ENCODE measurements at regions not wholly inside any gene's neighbourhood (a gene's known extent, or its start where the extent isn't known, plus 50 kb on each side); places are given as distances from the start of the nearest gene placed in this dataset.

GRCh38 chrX:116872931-116873330 lies 410.2 kb upstream of the CT83 start:
- Histone ChIP-seq H3K4me2 (ENCODE audit: low read length) (no peak overlapping the region), H3K79me1 (ENCODE audit: low read length) (no peaks in the 10 kb centered on the region), H3K56ac (ENCODE audit: low read length) (no peak overlapping the region), H3K27me3 (ENCODE audit: insufficient read depth, low read length, poor library complexity) (no peaks in the 10 kb centered on the region), H2BK15ac (replicated peaks; ENCODE audit: low read depth) (no peak overlapping the region), H4K5ac (ENCODE audit: low read length) (no peak overlapping the region), H4K8ac (ENCODE audit: low read depth, low read length) (no peak overlapping the region), H3K27ac (ENCODE audit: low read depth, low read length) (no peak overlapping the region), H3K4ac (ENCODE audit: low read depth, low read length) (no peak overlapping the region), H2BK5ac (ENCODE audit: low read length) (no peak overlapping the region), H3K36me3 (ENCODE audit: control insufficient read depth, insufficient read depth, low read length) (no peaks in the 10 kb centered on the region), H3K23ac (ENCODE audit: low read length) (no peak overlapping the region), H3K4me3 (ENCODE audit: low read length) (no peak overlapping the region), H2AK5ac (ENCODE audit: low read length) (no peak overlapping the region), H3K4me1 (ENCODE audit: control insufficient read depth, low read depth, low read length) (no peaks in the 10 kb centered on the region), H3K79me2 (ENCODE audit: control insufficient read depth, insufficient read depth, low read length) (no peaks in the 10 kb centered on the region), H3K18ac (ENCODE audit: low read length) (no peak overlapping the region), H3K9ac (ENCODE audit: low read length) (no peak overlapping the region), H2BK120ac (ENCODE audit: low read depth, low read length) (no peak overlapping the region)
- no CpG with 5 or more reads among the region's 1 CpG for WGBS (ENCODE audit: extremely low coverage, insufficient coverage, low lambda C conversion rate)
- DNase-seq, result no peak

DNA sequence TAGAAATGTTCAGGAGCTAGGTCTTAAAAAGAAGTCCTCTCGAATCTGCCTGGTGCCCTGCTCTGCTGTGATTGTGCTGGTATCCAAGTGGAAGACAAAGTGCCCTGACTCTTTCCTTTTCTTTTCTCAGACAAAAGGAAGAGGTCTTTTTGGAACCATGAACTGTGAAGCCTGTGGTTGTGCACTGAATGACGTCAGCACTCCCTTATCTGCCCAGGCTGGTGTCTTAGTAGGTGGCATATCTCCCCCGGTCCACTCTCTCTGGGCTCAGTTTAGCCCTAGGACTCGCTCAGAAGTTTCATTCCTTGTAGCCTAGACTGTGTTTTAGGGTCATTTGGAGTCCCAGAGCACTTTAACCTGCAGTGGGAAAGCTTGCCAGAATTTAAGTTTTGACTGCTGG lies 400.3 kb upstream of the CT83 start:
- Histone ChIP-seq H4K8ac (ENCODE audit: low read depth, low read length) (no peak overlapping the region), H2BK5ac (ENCODE audit: low read length) (no peak overlapping the region)
- WGBS (ENCODE audit: extremely low coverage, insufficient coverage, low lambda C conversion rate), result no CpG with 5 or more reads among the region's 4 CpGs

GRCh38 chrX:116862340-116862739 lies 399.6 kb upstream of the CT83 start:
- no peaks in the 10 kb centered on the region for H3K4me1 ChIP-seq (ENCODE audit: control insufficient read depth, low read depth, low read length)
- no peaks in the 10 kb centered on the region for H3K79me1 ChIP-seq (ENCODE audit: low read length)
- H3K9ac ChIP-seq (ENCODE audit: low read length), result no peak overlapping the region
- H3K4me3 ChIP-seq (ENCODE audit: low read length), result no peak overlapping the region
- H3K79me2 ChIP-seq (ENCODE audit: control insufficient read depth, insufficient read depth, low read length), result no peaks in the 10 kb centered on the region
- H2BK15ac ChIP-seq (replicated peaks; ENCODE audit: low read depth), result no peak overlapping the region
- H3K4ac ChIP-seq (ENCODE audit: low read depth, low read length), result no peak overlapping the region
- no peak overlapping the region for H2BK120ac ChIP-seq (ENCODE audit: low read depth, low read length)
- no peak overlapping the region for H2BK5ac ChIP-seq (ENCODE audit: low read length)
- no CpG with 5 or more reads among the region's 1 CpG for WGBS (ENCODE audit: extremely low coverage, insufficient coverage, low lambda C conversion rate)
- H3K56ac ChIP-seq (ENCODE audit: low read length), result no peak overlapping the region
- H3K36me3 ChIP-seq (ENCODE audit: control insufficient read depth, insufficient read depth, low read length), result no peaks in the 10 kb centered on the region
- H3K27ac ChIP-seq (ENCODE audit: low read depth, low read length), result no peak overlapping the region
- no peak overlapping the region for H2AK5ac ChIP-seq (ENCODE audit: low read length)
- no peak overlapping the region for H3K23ac ChIP-seq (ENCODE audit: low read length)
- no peak overlapping the region for H3K18ac ChIP-seq (ENCODE audit: low read length)
- H4K5ac ChIP-seq (ENCODE audit: low read length), result no peak overlapping the region
- H4K8ac ChIP-seq (ENCODE audit: low read depth, low read length), result no peak overlapping the region
- DNase-seq, result no peak
- no peaks in the 10 kb centered on the region for H3K27me3 ChIP-seq (ENCODE audit: insufficient read depth, low read length, poor library complexity)
- no peak overlapping the region for H3K4me2 ChIP-seq (ENCODE audit: low read length)

More for the DNA sequence above, 400.3 kb upstream of the CT83 start:
- DNase-seq, result no peak
- no peak overlapping the region for H3K27ac ChIP-seq (ENCODE audit: low read depth, low read length)
- no peak overlapping the region for H3K4me3 ChIP-seq (ENCODE audit: low read length)
- no peak overlapping the region for H3K18ac ChIP-seq (ENCODE audit: low read length)
- no peak overlapping the region for H3K23ac ChIP-seq (ENCODE audit: low read length)
- no peak overlapping the region for H3K56ac ChIP-seq (ENCODE audit: low read length)
- no peak overlapping the region for H4K5ac ChIP-seq (ENCODE audit: low read length)
- no peak overlapping the region for H2AK5ac ChIP-seq (ENCODE audit: low read length)
- H3K79me2 ChIP-seq (ENCODE audit: control insufficient read depth, insufficient read depth, low read length), result no peaks in the 10 kb centered on the region
- H3K4ac ChIP-seq (ENCODE audit: low read depth, low read length), result no peak overlapping the region
- H3K9ac ChIP-seq (ENCODE audit: low read length), result no peak overlapping the region
- H2BK15ac ChIP-seq (replicated peaks; ENCODE audit: low read depth), result no peak overlapping the region
- H3K36me3 ChIP-seq (ENCODE audit: control insufficient read depth, insufficient read depth, low read length), result no peaks in the 10 kb centered on the region
- no peak overlapping the region for H2BK120ac ChIP-seq (ENCODE audit: low read depth, low read length)
- H3K79me1 ChIP-seq (ENCODE audit: low read length), result no peaks in the 10 kb centered on the region
- no peaks in the 10 kb centered on the region for H3K27me3 ChIP-seq (ENCODE audit: insufficient read depth, low read length, poor library complexity)
- H3K4me2 ChIP-seq (ENCODE audit: low read length), result no peak overlapping the region
- H3K4me1 ChIP-seq (ENCODE audit: control insufficient read depth, low read depth, low read length), result no peaks in the 10 kb centered on the region

GRCh38 chrX:116841290-116841689 lies 378.5 kb upstream of the CT83 start:
- H3K4ac ChIP-seq (ENCODE audit: low read depth, low read length), result no peak overlapping the region
- no peaks in the 10 kb centered on the region for H3K4me1 ChIP-seq (ENCODE audit: control insufficient read depth, low read depth, low read length)
- no peak overlapping the region for H3K23ac ChIP-seq (ENCODE audit: low read length)
- H4K8ac ChIP-seq (ENCODE audit: low read depth, low read length), result no peak overlapping the region
- H3K9ac ChIP-seq (ENCODE audit: low read length), result no peak overlapping the region
- H3K18ac ChIP-seq (ENCODE audit: low read length), result no peak overlapping the region
- H2BK15ac ChIP-seq (replicated peaks; ENCODE audit: low read depth), result no peak overlapping the region
- H3K27ac ChIP-seq (ENCODE audit: low read depth, low read length), result no peak overlapping the region
- no peaks in the 10 kb centered on the region for H3K27me3 ChIP-seq (ENCODE audit: insufficient read depth, low read length, poor library complexity)
- peak; percentile 29 for DNase-seq
- H3K56ac ChIP-seq (ENCODE audit: low read length), result no peak overlapping the region
- H3K4me2 ChIP-seq (ENCODE audit: low read length), result no peak overlapping the region
- no peaks in the 10 kb centered on the region for H3K36me3 ChIP-seq (ENCODE audit: control insufficient read depth, insufficient read depth, low read length)
- H3K4me3 ChIP-seq (ENCODE audit: low read length), result no peak overlapping the region
- H2BK120ac ChIP-seq (ENCODE audit: low read depth, low read length), result no peak overlapping the region
- no peaks in the 10 kb centered on the region for H3K79me2 ChIP-seq (ENCODE audit: control insufficient read depth, insufficient read depth, low read length)
- no peak overlapping the region for H2AK5ac ChIP-seq (ENCODE audit: low read length)
- no peak overlapping the region for H2BK5ac ChIP-seq (ENCODE audit: low read length)
- WGBS (ENCODE audit: extremely low coverage, insufficient coverage, low lambda C conversion rate), result no CpG with 5 or more reads among the region's 3 CpGs
- no peaks in the 10 kb centered on the region for H3K79me1 ChIP-seq (ENCODE audit: low read length)
- H4K5ac ChIP-seq (ENCODE audit: low read length), result no peak overlapping the region

DNA sequence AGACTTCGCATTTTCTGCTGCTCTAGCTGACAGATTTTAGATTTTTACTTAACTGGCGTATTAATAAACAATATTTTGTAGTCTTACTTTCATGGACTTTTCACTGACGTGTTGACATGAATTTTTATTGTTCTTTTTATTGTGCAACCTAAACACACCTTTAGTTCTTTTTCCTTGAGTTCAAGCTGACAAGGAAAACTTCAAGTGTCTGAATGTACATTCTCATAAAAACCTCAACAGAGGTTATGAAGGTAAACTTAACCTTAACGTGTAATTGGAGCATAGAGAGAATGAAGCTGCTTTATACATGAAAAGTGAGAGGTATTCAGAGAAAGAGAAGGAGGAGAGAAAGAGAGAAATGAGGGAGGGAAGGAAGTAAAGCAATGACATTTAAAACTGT lies 364.3 kb upstream of the CT83 start:
- WGBS (ENCODE audit: extremely low coverage, insufficient coverage, low lambda C conversion rate), result no CpG with 5 or more reads among the region's 4 CpGs
- Histone ChIP-seq H3K4me2 (ENCODE audit: low read length) (no peak overlapping the region), H4K5ac (ENCODE audit: low read length) (no peak overlapping the region), H3K36me3 (ENCODE audit: control insufficient read depth, insufficient read depth, low read length) (no peaks in the 10 kb centered on the region), H3K4me1 (ENCODE audit: control insufficient read depth, low read depth, low read length) (no peaks in the 10 kb centered on the region), H3K27ac (ENCODE audit: low read depth, low read length) (no peak overlapping the region), H3K56ac (ENCODE audit: low read length) (no peak overlapping the region), H3K79me1 (ENCODE audit: low read length) (no peaks in the 10 kb centered on the region), H3K18ac (ENCODE audit: low read length) (no peak overlapping the region), H3K9ac (ENCODE audit: low read length) (no peak overlapping the region), H4K8ac (ENCODE audit: low read depth, low read length) (no peak overlapping the region), H3K4me3 (ENCODE audit: low read length) (no peak overlapping the region), H3K79me2 (ENCODE audit: control insufficient read depth, insufficient read depth, low read length) (no peaks in the 10 kb centered on the region), H2BK15ac (replicated peaks; ENCODE audit: low read depth) (no peak overlapping the region), H3K4ac (ENCODE audit: low read depth, low read length) (no peak overlapping the region), H3K27me3 (ENCODE audit: insufficient read depth, low read length, poor library complexity) (no peaks in the 10 kb centered on the region), H2AK5ac (ENCODE audit: low read length) (no peak overlapping the region), H3K23ac (ENCODE audit: low read length) (no peak overlapping the region), H2BK5ac (ENCODE audit: low read length) (no peak overlapping the region), H2BK120ac (ENCODE audit: low read depth, low read length) (no peak overlapping the region)
- no peak for DNase-seq

DNA sequence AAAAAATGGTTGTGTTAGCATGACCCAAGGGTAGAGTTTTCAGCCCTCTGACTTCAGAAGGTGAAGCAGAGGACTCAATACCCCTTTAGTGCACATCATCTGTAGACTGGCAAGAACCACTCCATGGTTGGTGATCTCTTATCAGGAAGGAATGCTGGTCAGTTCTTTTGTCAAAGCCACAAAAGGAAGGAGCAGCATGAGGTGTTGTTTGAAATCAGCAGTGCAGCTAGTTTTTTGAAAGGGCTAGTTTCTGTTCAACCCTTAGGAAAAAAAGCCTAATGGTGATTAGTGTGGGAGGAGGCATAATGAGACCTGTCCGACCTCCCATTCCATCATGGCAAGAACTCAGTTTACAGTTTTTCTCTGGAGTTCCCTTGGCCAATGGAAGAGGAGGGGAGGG lies 362.0 kb upstream of the CT83 start:
- Histone ChIP-seq H3K23ac (ENCODE audit: low read length) (no peak overlapping the region), H3K18ac (ENCODE audit: low read length) (no peak overlapping the region), H3K36me3 (ENCODE audit: control insufficient read depth, insufficient read depth, low read length) (no peaks in the 10 kb centered on the region), H2AK5ac (ENCODE audit: low read length) (no peak overlapping the region), H3K4ac (ENCODE audit: low read depth, low read length) (no peak overlapping the region), H3K27ac (ENCODE audit: low read depth, low read length) (no peak overlapping the region), H3K79me2 (ENCODE audit: control insufficient read depth, insufficient read depth, low read length) (no peaks in the 10 kb centered on the region), H3K4me3 (ENCODE audit: low read length) (no peak overlapping the region), H3K4me1 (ENCODE audit: control insufficient read depth, low read depth, low read length) (no peaks in the 10 kb centered on the region), H2BK5ac (ENCODE audit: low read length) (no peak overlapping the region), H2BK120ac (ENCODE audit: low read depth, low read length) (no peak overlapping the region), H3K79me1 (ENCODE audit: low read length) (no peaks in the 10 kb centered on the region), H3K4me2 (ENCODE audit: low read length) (no peak overlapping the region), H4K5ac (ENCODE audit: low read length) (no peak overlapping the region), H3K27me3 (ENCODE audit: insufficient read depth, low read length, poor library complexity) (no peaks in the 10 kb centered on the region), H3K56ac (ENCODE audit: low read length) (no peak overlapping the region), H3K9ac (ENCODE audit: low read length) (no peak overlapping the region), H2BK15ac (replicated peaks; ENCODE audit: low read depth) (no peak overlapping the region), H4K8ac (ENCODE audit: low read depth, low read length) (no peak overlapping the region)
- no CpG with 5 or more reads among the region's 1 CpG for WGBS (ENCODE audit: extremely low coverage, insufficient coverage, low lambda C conversion rate)
- no peak for DNase-seq

Measured in mesendoderm (in vitro differentiated cells).